GM23338 (cell line): ENCODE measurements at regions not wholly inside any gene's neighbourhood (a gene's known extent, or its start where the extent isn't known, plus 50 kb on each side); places are given as distances from the start of the nearest gene placed in this dataset.

Source experiments
- ATAC-seq: fragments of 200-7000 bp; cut with Tn5 transposase; 3 replicates; pipeline ENCODE4 v1.9.1; 2020
- DNase-seq: peaks from one replicate; pipeline ENCODE4 v3.0.0-alpha.2; 2015; ENCODE audit warnings: low spot score
- H2AFZ ChIP-seq: fragments of 200-600 bp; sonication (generic); 2 replicates; pipeline ENCODE4 v1.8.0; 2016; ENCODE audit warnings: antibody characterized with exemption, mild to moderate bottlenecking, moderate library complexity
- H3F3A ChIP-seq: fragments of 200-600 bp; sonication (generic); replicated peaks from 2 replicates; pipeline ENCODE4 v1.8.0; 2017; ENCODE audit warnings: antibody characterized with exemption, mixed run types, low read depth
- H3K27ac ChIP-seq: fragments of 200-600 bp; sonication (generic); 2 replicates; pipeline ENCODE4 v1.6.1; 2016; ENCODE audit warnings: low read depth
- H3K27me3 ChIP-seq: fragments of 200-600 bp; sonication (generic); 2 replicates; pipeline ENCODE4 v1.8.0; 2016; ENCODE audit warnings: mild to moderate bottlenecking, mixed run types, moderate library complexity; ENCODE audit not compliant: insufficient read depth
- H3K36me3 ChIP-seq: fragments of 200-600 bp; sonication (generic); 2 replicates; pipeline ENCODE4 v1.8.0; 2016; ENCODE audit warnings: mild to moderate bottlenecking; ENCODE audit not compliant: insufficient read depth
- H3K4me1 ChIP-seq: fragments of 200-600 bp; sonication (generic); 2 replicates; pipeline ENCODE4 v1.8.0; 2016; ENCODE audit warnings: mild to moderate bottlenecking, moderate library complexity; ENCODE audit not compliant: insufficient read depth
- H3K4me2 ChIP-seq: fragments of 200-600 bp; sonication (generic); 2 replicates; pipeline ENCODE4 v1.7.1; 2017; ENCODE audit warnings: mixed run types
- H3K4me3 ChIP-seq: fragments of 200-600 bp; sonication (generic); 2 replicates; pipeline ENCODE4 v1.6.1; 2016; ENCODE audit warnings: mixed run types
- H3K79me2 ChIP-seq: fragments of 200-600 bp; sonication (generic); replicated peaks from 2 replicates; pipeline ENCODE4 v1.8.0; 2017; ENCODE audit warnings: mild to moderate bottlenecking; ENCODE audit not compliant: insufficient read depth
- H3K9me2 ChIP-seq: fragments of 200-600 bp; sonication (generic); 2 replicates; pipeline ENCODE4 v1.8.0; 2017; ENCODE audit not compliant: insufficient read depth
- H4K20me1 ChIP-seq: fragments of 200-600 bp; sonication (generic); replicated peaks from 2 replicates; pipeline ENCODE4 v1.8.0; 2017; ENCODE audit warnings: mild to moderate bottlenecking; ENCODE audit not compliant: insufficient read depth
- H3K27ac Mint-ChIP-seq: 2 replicates; pipeline ENCODE4 v1.8.0; 2020; ENCODE audit warnings: inconsistent platforms, mild to moderate bottlenecking, moderate library complexity, mixed read lengths
- H3K27me3 Mint-ChIP-seq: 3 replicates; pipeline ENCODE4 v1.8.0; 2022; ENCODE audit warnings: low read depth, mild to moderate bottlenecking, moderate library complexity, mixed read lengths, inconsistent platforms; ENCODE audit not compliant: insufficient read depth, poor library complexity
- H3K36me3 Mint-ChIP-seq: 3 replicates; pipeline ENCODE4 v1.8.0; 2021; ENCODE audit warnings: low read depth, mild to moderate bottlenecking, inconsistent platforms, moderate library complexity, mixed read lengths
- H3K4me1 Mint-ChIP-seq: 3 replicates; pipeline ENCODE4 v1.8.0; 2020; ENCODE audit warnings: mild to moderate bottlenecking, inconsistent platforms, mixed read lengths
- H3K4me3 Mint-ChIP-seq: 3 replicates; pipeline ENCODE4 v1.8.0; 2021; ENCODE audit warnings: moderate library complexity, mild to moderate bottlenecking, inconsistent platforms, mixed read lengths
- H3K9me3 Mint-ChIP-seq: 3 replicates; pipeline ENCODE4 v1.8.0; 2020; ENCODE audit warnings: moderate library complexity, mild to moderate bottlenecking, inconsistent platforms, mixed read lengths
- CREB1 ChIP-seq: fragments of 250-450 bp; sonication (Bioruptor Pico); IDR thresholded peaks from 2 replicates; pipeline ENCODE4 v1.5.0; 2020; ENCODE audit warnings: low read depth, mild to moderate bottlenecking, moderate library complexity
- CTCF ChIP-seq, 2 experiments: fragments of 200-600 bp in 1 of 2; sonication (generic) in 1 of 2; conservative IDR thresholded peaks; 2 replicates each; pipeline versions ENCODE4 v1.5.1 to v1.6.1; 2016 to 2017; ENCODE audit warnings: antibody characterized with exemption in 2 of 2, low read depth in 2 of 2, mild to moderate bottlenecking in 2 of 2, moderate library complexity in 1 of 2
- ETS1 ChIP-seq: IDR thresholded peaks from 2 replicates; pipeline ENCODE4 v1.6.1; 2016; ENCODE audit warnings: antibody characterized with exemption
- EZH2 ChIP-seq: fragments of 200-600 bp; sonication (generic); IDR thresholded peaks from one replicate; pipeline ENCODE4 v1.8.0; 2017; ENCODE audit warnings: antibody characterized with exemption, mild to moderate bottlenecking, low read depth; ENCODE audit not compliant: unreplicated experiment
- EZH2phosphoT487 ChIP-seq: fragments of 200-600 bp; sonication (generic); IDR thresholded peaks from one replicate; pipeline ENCODE4 v1.8.1; 2018; ENCODE audit warnings: antibody characterized with exemption; ENCODE audit not compliant: unreplicated experiment
- JUNB ChIP-seq: IDR thresholded peaks from one replicate; pipeline ENCODE4 v1.6.1; 2016; ENCODE audit warnings: antibody characterized with exemption; ENCODE audit not compliant: unreplicated experiment
- NANOG ChIP-seq: IDR thresholded peaks from 2 replicates; pipeline ENCODE4 v1.6.1; 2016; ENCODE audit warnings: antibody characterized with exemption, borderline replicate concordance
- POLR2AphosphoS5 ChIP-seq: IDR thresholded peaks from 2 replicates; pipeline ENCODE4 v1.6.1; 2016; ENCODE audit warnings: antibody characterized with exemption, low read depth
- REST ChIP-seq: IDR thresholded peaks from one replicate; pipeline ENCODE4 v1.6.1; 2018; ENCODE audit warnings: antibody characterized with exemption; ENCODE audit not compliant: unreplicated experiment
- STAT1 ChIP-seq: IDR thresholded peaks from one replicate; pipeline ENCODE4 v1.6.1; 2016; ENCODE audit warnings: antibody characterized with exemption; ENCODE audit not compliant: unreplicated experiment
- ZNF114 ChIP-seq: fragments of 250-450 bp; sonication (Bioruptor Pico); IDR thresholded peaks from 2 replicates; pipeline ENCODE4 v1.5.0; 2020; ENCODE audit warnings: mild to moderate bottlenecking, moderate library complexity
- ZNF462 ChIP-seq: fragments of 250-450 bp; sonication (Bioruptor Pico); IDR thresholded peaks from 2 replicates; pipeline ENCODE4 v1.5.0; 2020; ENCODE audit warnings: mild to moderate bottlenecking, moderate library complexity

- Mint-ChIP-seq H3K36me3 (no peaks in the 10 kb centered on the region), H3K9me3 (no peaks in the 10 kb centered on the region), H3K4me3 (no peak overlapping the region), H3K27me3 (no peaks in the 10 kb centered on the region), H3K27ac (no peak overlapping the region), H3K4me1 (peaks cover 4% of the 10 kb centered on the region; the same call in 1 of the 3 replicates)
- Histone ChIP-seq H3K27me3 (no peaks in the 10 kb centered on the region), H3K4me3 (no peak overlapping the region), H4K20me1 (no peaks in the 10 kb centered on the region), H3F3A (no peaks in the 10 kb centered on the region), H2AFZ (no peak overlapping the region), H3K27ac (no peak overlapping the region), H3K4me2 (no peak overlapping the region), H3K36me3 (no peaks in the 10 kb centered on the region), H3K9me2 (0 out of 2 replicates have a peak, but pooled peaks cover 5% of the 10 kb centered on the region), H3K79me2 (no peaks in the 10 kb centered on the region), H3K4me1 (no peaks in the 10 kb centered on the region)
- DNase-seq (no peak), ATAC-seq (no peak)
- no peak for TF ChIP-seq ZNF462
- TF ChIP-seq EZH2phosphoT487: no peak
- TF ChIP-seq REST: no peak
- TF ChIP-seq ZNF114 (CRISPR knock-in tag): no peak
- no peak for TF ChIP-seq ETS1
- no peak for TF ChIP-seq STAT1
- no peak for TF ChIP-seq POLR2AphosphoS5
- no peak for TF ChIP-seq EZH2
- TF ChIP-seq NANOG: no peak
- TF ChIP-seq CTCF (conservative IDR thresholded peaks at IDR 0.05; ENCODE audit: low read depth in 2 of 2): no peak
- no peak for TF ChIP-seq CREB1 (CRISPR knock-in tag)
- TF ChIP-seq JUNB: no peak
Measured at GRCh38 chr1:101408212-101409042, 171.6 kb downstream of the S1PR1 start.
